ENCODE measurements at regions not wholly inside any gene's neighbourhood (a gene's known extent, or its start where the extent isn't known, plus 50 kb on each side); places are given as distances from the start of the nearest gene placed in this dataset.

GRCh38 chr5:130496215-130496614, 592.0 kb downstream of the CHSY3 start:
- 87 to 98% methylated on average over 1 of the region's 1 CpG for WGBS, 2 donors
- Histone ChIP-seq H3K27ac (no peak overlapping the region), H3K9me3 (peaks cover 0 to 18% (median 1%) of the 10 kb centered on the region in 4 donors), H3K4me3 (no peak overlapping the region), H3K27me3 (no peaks in the 10 kb centered on the region), H3K36me3 (no peaks in the 10 kb centered on the region), H3K4me1 (no peaks in the 10 kb centered on the region)
- TF ChIP-seq EP300 (IDR thresholded peaks at IDR 0.05) (no peak), CTCF (IDR thresholded peaks at IDR 0.05) (no peak), POLR2A (IDR thresholded peaks at IDR 0.05) (no peak)
- no peak for DNase-seq (ENCODE audit: low spot score in 2 of 2)

- peaks cover 0 to 5% (median 0%) of the 10 kb centered on the region in 4 donors for H3K9me3 ChIP-seq
- H3K36me3 ChIP-seq = no peaks in the 10 kb centered on the region
- TF ChIP-seq EP300 (IDR thresholded peaks at IDR 0.05) = no peak
- TF ChIP-seq POLR2A (IDR thresholded peaks at IDR 0.05) = no peak
- TF ChIP-seq CTCF (IDR thresholded peaks at IDR 0.05) = no peak
- H3K4me3 ChIP-seq = no peak overlapping the region
- H3K27ac ChIP-seq = no peak overlapping the region
- 81 to 86% methylated on average over 1 of the region's 1 CpG for WGBS, 2 donors
- no peak for DNase-seq (ENCODE audit: low spot score in 2 of 2)
- no peaks in the 10 kb centered on the region for H3K27me3 ChIP-seq
- no peaks in the 10 kb centered on the region for H3K4me1 ChIP-seq
Measured at GRCh38 chr5:130488252-130488651, 584.0 kb downstream of the CHSY3 start.

GRCh38 chr5:130479045-130479804, 575.0 kb downstream of the CHSY3 start:
- H3K27ac ChIP-seq = no peak overlapping the region
- H3K4me3 ChIP-seq = no peak overlapping the region
- WGBS, 2 donors = 79 to 87% methylated on average over 9 of the region's 9 CpGs
- DNase-seq (ENCODE audit: low spot score in 2 of 2) = no peak
- no peaks in the 10 kb centered on the region for H3K36me3 ChIP-seq
- no peaks in the 10 kb centered on the region for H3K4me1 ChIP-seq
- TF ChIP-seq POLR2A (IDR thresholded peaks at IDR 0.05) (no peak), CTCF (IDR thresholded peaks at IDR 0.05) (no peak), EP300 (IDR thresholded peaks at IDR 0.05) (no peak)
- H3K27me3 ChIP-seq = no peaks in the 10 kb centered on the region
- H3K9me3 ChIP-seq = peaks cover 0 to 19% (median 0%) of the 10 kb centered on the region in 4 donors

DNA sequence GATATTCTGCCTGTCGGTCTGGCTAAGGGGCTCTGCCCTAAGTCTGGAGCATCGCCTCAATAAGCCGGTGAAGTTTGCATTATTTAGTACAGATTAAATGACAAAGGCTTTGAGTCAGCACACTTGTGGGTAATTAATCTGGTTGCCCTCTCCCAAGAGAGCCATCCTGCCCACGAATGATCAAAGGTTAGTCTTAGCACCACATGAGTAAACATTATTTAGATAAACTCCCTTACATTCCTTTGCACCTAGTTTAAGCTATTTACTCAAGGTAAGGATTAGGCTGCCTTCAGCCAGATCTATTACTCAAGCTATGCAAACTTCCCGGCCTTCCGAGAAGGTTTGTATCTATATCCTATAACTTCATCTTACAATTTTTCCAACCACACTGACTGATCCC, 572.1 kb downstream of the CHSY3 start:
- no peak for DNase-seq (ENCODE audit: low spot score in 2 of 2)
- Histone ChIP-seq H3K9me3 (peaks cover 0 to 24% (median 0%) of the 10 kb centered on the region in 4 donors), H3K4me3 (no peak overlapping the region), H3K27ac (no peak overlapping the region), H3K4me1 (no peaks in the 10 kb centered on the region), H3K27me3 (no peaks in the 10 kb centered on the region), H3K36me3 (no peaks in the 10 kb centered on the region)
- WGBS, 2 donors = 84 to 85% methylated on average over 6 of the region's 6 CpGs
- TF ChIP-seq EP300 (IDR thresholded peaks at IDR 0.05) (no peak), POLR2A (IDR thresholded peaks at IDR 0.05) (no peak), CTCF (IDR thresholded peaks at IDR 0.05) (no peak)

DNA sequence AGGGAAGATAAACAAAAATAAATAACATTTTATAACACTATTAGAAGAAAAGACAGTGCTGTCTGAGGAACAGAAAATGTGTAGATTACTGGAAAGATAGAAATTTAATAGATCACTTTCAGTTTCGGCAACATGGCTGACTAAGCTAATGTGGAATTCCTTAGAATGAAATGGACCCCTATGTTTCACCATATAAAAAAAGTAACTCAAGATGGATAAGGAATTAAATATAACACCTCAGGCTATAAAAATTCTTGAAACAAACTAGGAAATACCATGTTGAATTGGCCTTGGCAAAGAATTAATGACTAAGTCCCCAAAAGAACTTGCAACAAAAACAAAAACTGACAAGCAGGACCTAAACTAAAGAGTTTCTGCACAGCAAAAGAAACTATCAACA, 558.3 kb downstream of the CHSY3 start:
- Histone ChIP-seq H3K27me3 (no peaks in the 10 kb centered on the region), H3K36me3 (no peaks in the 10 kb centered on the region), H3K4me1 (no peaks in the 10 kb centered on the region), H3K4me3 (no peak overlapping the region), H3K9me3 (peaks cover 0 to 7% (median 0%) of the 10 kb centered on the region in 4 donors), H3K27ac (no peak overlapping the region)
- no peak for DNase-seq (ENCODE audit: low spot score in 2 of 2)
- 90 to 94% methylated on average over 1 of the region's 1 CpG for WGBS, 2 donors
- TF ChIP-seq EP300 (IDR thresholded peaks at IDR 0.05) (no peak), POLR2A (IDR thresholded peaks at IDR 0.05) (no peak), CTCF (IDR thresholded peaks at IDR 0.05) (no peak)
